ENCODE measurements at regions not wholly inside any gene's neighbourhood (a gene's known extent, or its start where the extent isn't known, plus 50 kb on each side); places are given as distances from the start of the nearest gene placed in this dataset.
A peak's percentile ranks its signal among the peaks of the same experiment; 100 is the strongest.

DNA sequence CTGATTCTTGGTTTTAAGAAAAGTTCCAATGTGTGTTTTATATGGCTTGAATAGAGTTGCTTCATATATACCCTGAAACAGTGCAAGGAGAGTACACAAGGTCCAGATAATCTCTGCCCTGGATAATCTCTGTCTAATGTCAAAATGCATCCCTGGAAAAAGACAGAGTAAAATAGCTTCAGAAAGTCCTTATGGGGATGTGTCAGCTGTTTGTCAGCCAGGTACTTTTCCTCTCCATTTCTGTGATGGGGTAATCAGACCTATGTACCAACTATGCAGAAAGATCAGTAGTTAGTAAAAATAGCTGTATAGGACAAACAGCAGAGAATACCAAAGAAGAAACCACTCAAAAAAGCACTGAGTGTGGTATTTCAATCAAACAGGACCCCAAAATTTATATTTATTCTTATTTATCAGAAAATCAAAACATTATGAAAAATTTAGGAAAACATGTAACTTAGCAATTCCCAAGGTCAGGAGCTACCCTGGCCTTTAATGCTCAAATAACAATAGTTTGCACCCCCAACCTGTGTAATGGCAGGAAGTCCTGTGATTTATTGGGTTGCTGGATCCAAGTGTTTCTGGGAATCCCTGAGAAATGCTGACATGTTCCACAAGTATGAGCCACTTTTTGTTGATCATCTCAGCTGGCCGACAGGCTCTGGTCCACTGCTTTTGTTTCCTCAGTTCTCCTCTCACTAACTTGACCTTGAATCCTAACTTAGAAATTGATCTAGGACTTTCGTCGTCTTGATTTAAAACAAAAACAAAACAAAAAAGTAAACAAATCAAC is 69.6 kb downstream of the MDH1 start:
- no peak for DNase-seq

DNA sequence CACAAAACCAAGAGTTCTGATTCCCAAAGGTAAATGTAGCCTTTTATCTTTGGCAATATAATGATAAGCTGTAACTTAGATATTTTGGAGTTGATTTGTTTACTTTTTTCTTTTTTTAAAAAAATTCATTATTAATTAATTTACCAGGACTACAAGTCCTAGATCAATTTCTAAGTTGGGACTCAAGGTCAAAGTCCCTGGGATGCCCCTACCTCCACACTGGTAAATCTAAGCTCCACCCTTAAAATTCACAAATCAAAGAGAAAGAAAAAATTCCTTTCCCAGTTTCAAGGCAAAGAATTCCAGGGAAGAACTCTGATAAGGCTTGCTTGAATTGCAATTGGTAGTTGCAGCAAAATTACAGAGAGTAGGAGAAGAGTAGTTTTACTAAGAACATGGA is 71.3 kb downstream of the MDH1 start:
- no peak for DNase-seq

DNA sequence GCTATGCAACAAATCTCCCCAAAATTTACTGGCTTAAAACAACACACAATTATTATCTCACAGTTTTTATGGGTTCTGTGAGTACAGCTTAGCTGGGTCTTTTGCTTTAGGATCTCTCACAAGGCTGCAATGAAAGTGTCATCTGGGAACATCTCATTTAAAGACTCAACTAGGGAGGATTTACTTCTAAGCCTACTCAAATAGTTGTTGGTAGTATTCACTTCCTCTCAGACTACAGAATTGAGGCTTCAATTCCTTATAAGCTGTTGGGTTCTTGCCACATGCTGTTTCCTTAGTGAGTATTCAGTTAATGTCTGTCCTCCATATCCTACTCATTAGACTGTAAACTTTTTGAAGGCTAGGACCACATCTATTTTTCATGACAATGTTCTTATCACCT is 72.3 kb downstream of the MDH1 start:
- DNase-seq: no peak

DNA sequence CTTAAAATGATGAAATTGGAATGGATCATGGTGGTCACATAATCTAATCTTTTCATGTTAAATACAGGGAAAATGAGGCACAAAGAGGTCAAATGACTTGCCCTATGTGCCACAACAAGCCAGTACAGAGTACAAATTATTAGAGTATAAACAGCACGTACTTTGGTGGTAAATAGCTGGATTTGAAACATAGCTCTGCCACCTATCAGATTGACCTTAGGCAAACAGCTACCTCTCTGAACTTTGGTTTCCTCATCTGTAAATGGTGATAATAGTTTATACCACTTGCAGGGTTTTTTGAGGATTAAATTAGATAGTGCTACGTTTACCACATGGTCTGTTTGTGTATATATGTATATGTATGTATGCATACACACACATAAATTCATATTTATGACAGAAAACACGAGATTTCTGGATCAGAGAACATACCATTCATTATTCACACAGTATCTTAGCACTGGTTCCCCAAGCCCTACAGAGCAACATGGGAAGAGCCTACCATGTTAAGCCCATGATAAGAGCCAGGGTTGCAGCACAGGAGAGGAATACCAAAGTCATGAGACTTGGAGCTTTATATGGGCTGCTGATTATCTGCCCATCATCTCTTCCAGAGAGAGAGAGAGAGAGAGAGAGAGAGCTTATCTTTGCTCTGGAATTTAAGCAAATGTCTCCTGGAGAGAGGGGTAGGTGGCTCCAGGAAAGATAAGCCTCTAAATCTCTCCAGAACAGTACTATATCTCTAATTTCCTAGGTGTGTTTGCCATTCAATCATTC is 73.5 kb downstream of the MDH1 start:
- no peak for DNase-seq

DNA sequence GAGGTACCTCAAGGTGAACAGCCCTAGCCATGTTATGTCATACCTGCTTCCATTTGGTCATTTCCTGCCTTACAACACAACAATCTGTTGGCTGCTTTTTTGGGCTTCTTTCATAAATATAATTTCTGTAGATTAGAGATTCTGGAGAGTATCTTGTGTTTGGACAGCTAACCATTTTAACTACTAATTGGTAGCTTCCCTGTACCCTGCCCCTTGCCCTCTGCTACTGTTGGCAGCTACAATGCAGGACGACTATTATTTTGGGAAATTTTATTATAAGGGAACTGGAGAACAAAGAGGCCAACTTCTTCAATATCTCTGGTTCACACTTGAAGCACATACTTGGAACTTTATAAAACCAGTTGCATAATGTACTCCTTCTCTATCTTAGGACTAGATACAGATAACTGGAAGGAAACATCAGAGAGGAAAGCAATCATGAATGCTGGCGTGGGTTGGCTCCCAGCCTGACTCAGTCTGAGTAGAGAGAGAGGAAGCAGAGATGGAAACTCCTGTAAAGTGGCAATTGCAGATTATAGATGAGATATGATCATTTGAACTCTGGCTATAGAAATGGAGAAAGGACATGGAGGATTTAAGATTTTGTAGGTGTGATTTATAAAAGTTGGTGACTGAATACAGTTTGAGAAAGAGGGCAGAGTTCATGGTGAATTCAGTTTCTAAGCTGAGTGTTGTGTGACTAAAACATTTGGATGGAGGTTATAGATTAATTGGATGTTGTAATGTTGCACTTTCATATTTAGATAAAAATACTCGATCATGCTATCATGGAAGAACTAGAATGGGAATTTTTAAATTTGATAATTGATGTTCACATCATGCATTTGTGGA is 74.5 kb downstream of the MDH1 start:
- DNase-seq: peak; percentile 12

DNA sequence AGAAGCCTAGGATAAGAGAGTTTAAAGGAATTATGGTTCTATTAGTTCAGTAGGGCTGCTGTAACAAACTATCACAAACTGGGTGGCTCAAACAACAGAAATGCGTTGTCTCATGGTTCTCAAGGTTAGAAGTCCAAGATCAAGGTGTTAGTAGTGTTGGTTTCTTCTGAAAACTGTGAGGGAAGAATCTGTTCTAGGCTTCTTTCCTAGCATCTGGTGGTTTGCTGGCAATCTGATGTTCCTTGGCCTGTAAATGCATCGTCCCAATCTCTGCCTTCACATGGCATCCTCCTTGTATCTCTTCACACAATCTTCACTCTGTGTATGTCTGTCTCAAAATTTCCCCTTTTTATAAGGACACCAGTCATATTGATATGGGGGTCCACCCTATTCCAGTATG is 76.3 kb downstream of the MDH1 start:
- no peak for DNase-seq

DNA sequence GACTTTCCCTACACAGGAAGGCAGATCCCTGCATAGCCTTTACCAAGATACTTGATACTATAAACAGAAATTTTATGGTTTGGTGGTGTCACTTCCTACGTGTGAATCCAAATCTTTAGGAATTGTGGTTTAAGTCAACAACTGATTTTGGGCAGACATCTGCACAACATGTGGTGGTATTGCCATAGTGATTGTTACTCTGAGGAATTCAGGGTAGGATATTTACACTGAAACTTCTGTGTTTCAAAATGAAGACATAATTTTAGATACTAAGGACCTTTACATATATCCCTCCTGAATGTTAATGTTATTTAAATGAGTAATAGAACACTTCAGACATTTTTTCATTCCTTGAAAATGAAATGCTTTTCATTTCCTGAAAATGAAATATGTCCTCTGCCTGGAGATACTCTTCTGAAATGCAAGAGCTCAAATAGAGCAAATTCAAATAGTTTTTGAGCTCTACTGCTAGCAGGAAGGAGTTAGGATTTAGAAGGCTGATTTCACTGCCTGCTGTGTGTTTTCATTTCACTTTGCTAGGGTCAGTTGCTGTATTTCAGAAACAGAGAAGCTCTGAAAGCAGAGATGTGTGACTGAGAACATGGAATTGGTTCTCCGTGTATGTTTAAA is 77.2 kb downstream of the MDH1 start:
- no peak for DNase-seq

DNA sequence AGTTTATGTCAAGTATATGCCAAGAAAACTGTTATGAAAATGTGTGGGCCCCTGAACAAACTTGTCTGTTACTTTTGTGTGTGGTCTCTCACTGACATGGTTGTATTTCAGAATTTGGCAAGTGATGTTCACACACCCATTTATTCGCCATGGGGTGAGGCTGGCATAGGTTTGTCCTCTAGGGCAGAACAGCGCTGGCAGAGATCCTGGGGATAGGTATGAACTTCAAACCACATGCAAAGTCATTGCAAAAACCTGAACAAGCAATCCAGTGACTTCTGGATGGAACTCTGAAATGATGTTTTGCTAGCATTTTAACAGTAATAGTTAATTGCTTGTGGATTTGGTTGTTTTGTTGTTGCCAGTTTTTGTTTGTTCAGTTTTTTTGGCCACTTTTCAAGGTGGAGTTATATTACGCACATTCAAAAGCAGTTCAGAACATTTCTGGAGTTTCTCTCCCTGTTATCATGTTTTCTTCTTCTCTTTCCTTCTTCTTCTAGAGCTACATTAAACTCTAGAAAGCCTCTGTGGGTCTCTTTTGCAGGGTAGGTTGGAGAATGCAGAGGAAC is 78.5 kb downstream of the MDH1 start:
- no peak for DNase-seq

DNA sequence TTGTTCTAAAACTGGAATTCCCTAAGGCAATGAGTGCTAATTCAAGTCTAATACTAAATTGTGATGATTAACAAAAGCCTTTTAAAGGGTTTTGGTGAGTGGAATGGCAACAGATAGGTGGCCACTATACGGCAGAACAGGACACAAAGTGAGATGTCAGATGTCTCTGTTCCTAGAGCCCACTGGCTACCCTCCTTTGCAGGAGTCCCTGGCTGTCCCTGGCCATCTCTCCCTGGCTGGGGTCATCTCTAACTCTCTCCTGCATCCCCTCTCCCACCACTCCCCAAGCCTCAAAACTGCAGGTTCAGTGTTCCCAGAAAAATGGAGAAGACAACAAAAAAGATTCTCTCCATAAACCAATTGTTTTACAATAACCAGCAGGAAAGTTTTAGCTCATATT is 79.2 kb downstream of the MDH1 start:
- DNase-seq: no peak

DNA sequence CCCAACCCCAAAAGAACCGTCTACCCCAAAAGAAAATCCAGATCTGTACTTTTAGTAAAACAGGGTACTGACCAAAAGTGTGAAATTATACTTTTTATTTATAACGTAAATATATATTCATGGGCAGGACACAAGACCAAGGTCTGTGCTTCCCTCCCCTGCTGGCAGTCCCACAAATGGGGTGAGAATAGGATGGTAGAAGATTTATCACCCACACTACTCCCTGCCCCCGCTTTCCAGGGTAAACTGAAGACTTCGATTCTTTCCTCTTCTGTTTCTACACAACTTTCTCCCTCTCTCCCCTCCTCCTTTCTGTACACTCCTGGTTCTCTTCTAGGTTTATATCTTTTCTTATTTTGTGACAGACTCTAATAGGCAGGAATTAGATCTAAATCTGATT is 79.7 kb downstream of the MDH1 start:
- DNase-seq: no peak

DNA sequence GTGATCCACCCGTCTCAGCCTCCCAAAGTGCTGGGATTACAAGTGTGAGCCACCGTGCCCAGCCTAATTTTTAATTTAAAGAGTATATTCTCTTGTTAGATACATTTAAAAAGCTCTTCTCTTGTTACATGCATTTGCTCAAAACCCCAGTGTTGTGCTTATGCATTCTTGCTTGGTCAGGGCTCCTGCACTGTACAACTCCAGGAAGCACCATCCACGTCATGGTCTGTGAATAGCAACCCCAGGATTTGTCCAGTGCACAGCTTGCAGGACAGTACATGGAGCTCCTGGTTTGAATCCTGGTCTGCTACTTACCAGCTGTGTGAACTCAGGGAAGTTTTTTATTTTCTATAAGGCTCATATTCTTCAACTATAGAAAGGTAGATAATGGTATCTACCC is 80.8 kb downstream of the MDH1 start:
- DNase-seq: no peak

DNA sequence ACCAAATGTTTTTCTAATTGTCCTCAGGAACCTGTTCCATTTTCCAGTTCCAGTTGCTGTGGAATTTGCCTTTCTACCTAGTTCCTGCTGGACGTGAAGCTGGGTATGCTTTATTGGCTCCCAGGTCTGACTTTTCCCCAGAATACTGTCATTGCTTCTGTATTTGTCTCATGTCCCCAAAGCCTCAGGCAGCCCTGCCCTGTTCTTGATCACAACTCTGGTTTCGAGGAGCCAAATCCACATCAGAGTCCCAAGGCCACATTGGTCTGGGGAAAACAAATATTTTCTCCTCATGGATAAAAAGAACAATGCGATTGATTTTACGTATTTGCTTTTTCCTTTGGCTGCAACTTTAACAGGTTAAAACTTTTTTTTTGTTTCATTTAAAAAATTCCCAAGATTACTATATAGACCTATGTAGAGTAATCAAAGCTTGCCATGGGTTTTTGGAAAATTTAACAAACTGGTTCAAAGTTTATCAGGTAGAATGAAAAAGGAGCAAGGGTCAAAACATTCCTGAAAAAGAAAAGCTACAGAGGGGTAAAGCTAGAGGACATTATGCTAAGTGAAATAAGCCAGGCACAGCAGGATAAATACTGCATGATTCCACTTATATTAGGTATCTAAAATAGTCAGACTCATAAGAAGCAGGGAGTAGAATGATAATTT is 85.2 kb downstream of the MDH1 start:
- no peak for DNase-seq

DNA sequence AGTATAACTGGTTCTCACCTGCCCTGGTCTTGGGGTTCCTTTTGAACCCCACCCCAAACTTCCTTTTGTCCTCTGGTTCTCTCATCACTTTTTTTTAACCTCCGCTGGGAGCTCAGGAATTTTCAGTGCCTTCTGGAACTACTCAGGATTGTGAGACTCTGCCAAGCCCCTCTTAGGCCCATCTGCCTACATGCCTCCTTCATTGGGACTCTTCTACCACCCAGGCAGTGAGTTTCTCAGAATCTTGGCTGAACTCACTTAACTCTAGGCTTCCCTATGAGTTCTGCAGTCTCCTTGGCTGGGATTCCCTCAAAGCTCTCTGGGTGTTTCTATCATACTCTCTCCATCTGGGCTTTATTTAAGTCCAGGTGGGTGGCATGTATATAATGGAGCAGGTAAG is 86.3 kb downstream of the MDH1 start:
- DNase-seq: no peak

DNA sequence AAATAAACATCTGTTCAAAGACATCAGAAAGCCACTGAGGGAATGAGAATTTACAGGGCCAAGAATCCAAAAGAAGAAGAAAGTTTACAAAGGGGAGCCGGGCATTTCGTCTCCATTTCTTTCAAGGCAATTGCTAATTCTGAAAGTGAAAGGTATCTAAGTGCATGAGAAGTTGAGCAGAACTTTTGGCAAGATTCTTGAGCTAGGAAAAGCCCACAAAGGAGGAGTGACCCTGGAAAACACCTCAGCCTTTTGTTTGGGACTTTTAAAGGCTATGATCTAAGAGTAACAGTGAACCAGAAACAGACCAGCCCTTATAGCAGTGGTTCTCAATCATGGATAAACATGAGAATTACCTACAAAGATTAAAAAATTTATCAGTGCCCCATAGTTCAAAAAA is 87.4 kb downstream of the MDH1 start:
- DNase-seq: no peak

DNA sequence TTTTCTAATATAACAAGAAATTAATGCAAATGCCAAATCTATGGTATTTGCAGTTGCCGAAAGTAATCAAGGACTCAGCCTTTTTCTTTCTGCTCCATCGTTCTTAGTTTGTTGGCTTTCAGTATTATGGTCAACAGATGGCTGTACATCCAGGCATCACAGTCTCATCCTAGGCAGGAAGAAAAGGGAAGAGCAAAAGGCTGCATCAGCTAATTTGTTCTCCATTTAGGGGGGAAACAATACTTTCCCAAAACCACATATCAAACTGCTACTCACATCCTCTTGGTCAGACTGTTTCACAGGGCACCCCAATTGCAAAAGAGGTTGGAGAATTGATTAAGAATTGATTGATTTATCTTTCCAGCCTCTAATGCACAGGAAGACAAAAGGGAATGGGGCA is 89.3 kb downstream of the MDH1 start:
- no peak for DNase-seq

DNA sequence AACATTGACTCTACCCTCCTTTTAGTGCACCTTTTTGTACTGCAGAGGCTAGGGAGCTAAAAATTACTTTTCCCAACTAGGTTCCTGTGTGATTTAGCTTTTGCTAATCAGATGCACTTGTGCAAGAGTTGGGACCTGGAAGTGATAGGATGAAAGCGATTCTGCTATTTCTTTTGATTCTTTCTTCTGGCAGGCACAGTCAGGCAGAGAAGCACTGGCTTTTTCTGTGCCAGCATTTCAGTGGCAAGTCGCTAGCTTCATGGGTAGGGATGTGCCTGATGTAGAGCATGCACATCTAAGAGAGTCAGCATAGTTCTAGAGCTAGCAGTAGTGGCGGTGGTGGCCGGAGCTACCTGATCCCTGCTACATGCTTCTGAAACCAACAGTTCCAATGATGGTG is 89.8 kb downstream of the MDH1 start:
- no peak for DNase-seq

DNA sequence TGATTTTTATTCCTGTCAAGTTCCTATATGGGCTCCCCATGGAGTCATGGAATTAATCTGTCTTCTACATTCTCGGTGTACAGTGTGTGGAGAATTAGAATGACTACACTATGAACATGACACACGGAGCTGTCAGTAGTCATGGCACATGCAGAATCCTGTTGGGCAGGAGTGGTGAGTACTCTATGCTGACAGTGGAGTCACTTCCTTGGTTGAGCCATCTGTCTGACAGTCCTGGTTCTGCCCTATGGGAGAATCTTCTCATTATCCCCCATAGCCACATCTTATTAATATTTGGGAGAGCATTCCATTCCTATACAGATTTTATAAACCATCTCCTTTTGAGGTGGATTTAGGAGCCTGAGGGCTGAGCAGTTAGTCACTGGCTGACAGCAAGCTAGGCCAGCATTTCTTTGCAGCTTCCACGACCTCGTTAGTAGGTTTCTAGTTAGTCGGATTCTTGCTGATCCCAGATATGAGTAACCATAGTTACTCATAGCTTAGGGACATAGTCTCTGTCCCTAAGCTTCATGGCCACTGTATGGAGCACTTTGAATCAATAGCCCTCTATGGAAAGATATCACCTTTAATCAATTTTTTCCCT is 90.6 kb downstream of the MDH1 start:
- no peak for DNase-seq

DNA sequence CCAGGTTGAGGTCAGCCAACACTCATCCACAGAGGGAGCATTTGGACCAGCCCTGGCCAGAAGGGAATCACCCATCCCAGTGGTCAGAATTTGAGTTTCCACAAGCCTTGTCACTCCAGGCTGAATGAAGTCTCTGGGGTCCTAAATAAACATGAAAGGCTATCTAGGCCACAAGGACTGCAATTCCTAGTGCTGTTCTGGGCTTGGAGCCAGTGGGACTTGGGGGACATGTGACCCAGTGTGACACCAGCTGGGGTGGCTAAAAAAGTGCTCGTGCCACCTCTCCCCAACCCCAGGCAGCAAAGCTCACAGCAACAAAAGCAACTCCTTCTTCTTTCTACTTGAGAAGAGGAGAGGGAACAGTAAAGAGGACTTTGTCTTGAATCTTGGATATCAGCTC is 91.7 kb downstream of the MDH1 start:
- DNase-seq: no peak

DNA sequence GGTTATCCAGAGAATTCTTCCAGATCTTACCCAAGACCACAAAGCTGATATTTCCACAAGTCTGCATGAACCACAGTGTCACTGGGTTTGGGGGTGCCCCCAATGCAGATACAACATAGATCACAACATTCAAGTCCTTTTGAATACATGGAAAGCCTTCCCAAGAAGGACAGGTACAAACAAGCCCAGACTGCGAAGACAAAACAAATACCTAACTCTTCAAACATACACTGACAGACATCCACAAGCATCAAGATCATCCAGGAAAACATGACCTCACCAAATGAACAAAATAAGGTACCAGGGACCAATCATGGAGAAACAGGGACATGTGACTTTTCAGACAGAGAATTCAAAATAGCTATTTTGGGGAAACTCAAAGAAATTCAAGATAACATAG is 93.1 kb downstream of the MDH1 start:
- DNase-seq: no peak

DNA sequence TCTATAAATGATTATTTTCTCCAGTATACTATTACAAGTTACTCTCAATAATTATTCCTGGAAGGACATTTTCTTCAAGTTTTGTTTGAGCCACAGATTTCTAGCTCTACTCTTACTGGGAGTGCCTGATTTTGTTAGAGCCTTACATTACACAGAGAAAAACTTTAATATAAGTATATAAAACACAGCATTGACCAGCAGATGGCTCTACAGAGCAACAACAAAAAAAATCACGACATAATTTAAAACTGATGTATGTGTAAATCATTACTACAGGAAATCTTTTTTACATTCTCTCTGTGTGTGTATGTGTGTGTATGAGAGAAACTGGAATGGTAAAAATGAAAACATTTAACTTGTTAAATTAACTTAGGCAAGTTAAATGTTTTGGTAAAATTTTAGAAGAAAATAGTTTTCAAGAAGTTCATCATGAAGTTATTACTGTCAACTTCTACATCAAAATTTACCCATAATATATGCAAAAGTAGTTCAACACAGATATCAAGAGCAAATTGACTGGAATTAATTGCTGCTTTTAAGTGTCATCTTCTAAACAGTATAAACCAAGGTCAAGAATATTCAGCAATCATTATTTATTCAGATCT is 103.3 kb downstream of the MDH1 start:
- no peak for DNase-seq

DNA sequence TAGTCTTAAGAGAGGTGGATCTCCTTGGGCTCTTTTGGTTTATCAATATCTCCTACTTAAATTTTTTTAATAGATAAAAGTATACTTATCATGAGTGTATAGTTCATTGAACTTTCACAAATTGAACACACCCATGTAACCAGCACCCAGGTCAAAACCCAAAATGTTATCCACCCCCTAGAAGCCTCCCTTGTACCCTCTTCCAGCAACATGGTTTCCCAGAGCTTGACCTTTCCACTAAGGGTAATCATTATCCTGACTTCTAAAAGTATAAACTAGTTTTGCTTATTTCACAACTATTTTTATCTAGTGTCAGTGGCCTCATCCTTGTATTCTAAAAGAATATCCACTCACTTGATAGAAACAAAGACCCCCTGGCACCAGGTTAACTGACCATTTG is 106.8 kb downstream of the MDH1 start:
- no peak for DNase-seq

Data from stimulated activated CD4-positive, alpha-beta T cell treated with anti-CD3 and anti-CD28 coated beads, Interleukin-15, amount 100 ng/mL, for 24 hours (primary cell).